ENCODE measurements at regions not wholly inside any gene's neighbourhood (a gene's known extent, or its start where the extent isn't known, plus 50 kb on each side); places are given as distances from the start of the nearest gene placed in this dataset.

GRCh38 chr3:56860351-56860750 is 58.6 kb upstream of the ARHGEF3 start:
- TF ChIP-seq CTCF (IDR thresholded peaks at IDR 0.05; ENCODE audit: insufficient read depth, low read length, poor library complexity, severe bottlenecking) (no peak), EZH2phosphoT487 (conservative IDR thresholded peaks at IDR 0.05; ENCODE audit: low read length) (no peak)

All from SU-DHL-6 (cell line).